ENCODE measurements at regions not wholly inside any gene's neighbourhood (a gene's known extent, or its start where the extent isn't known, plus 50 kb on each side); places are given as distances from the start of the nearest gene placed in this dataset.

GRCh38 chr5:3000631-3001030 is 249.2 kb upstream of the IRX2 start:
- TF ChIP-seq, protein P1, sequence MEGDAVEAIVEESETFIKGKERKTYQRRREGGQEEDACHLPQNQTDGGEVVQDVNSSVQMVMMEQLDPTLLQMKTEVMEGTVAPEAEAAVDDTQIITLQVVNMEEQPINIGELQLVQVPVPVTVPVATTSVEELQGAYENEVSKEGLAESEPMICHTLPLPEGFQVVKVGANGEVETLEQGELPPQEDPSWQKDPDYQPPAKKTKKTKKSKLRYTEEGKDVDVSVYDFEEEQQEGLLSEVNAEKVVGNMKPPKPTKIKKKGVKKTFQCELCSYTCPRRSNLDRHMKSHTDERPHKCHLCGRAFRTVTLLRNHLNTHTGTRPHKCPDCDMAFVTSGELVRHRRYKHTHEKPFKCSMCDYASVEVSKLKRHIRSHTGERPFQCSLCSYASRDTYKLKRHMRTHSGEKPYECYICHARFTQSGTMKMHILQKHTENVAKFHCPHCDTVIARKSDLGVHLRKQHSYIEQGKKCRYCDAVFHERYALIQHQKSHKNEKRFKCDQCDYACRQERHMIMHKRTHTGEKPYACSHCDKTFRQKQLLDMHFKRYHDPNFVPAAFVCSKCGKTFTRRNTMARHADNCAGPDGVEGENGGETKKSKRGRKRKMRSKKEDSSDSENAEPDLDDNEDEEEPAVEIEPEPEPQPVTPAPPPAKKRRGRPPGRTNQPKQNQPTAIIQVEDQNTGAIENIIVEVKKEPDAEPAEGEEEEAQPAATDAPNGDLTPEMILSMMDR (IDR thresholded peaks at IDR 0.05; ENCODE audit: insufficient read depth, low read length, missing control alignments): no peak
- H3K4me3 ChIP-seq (ENCODE audit: low read depth, low read length): no peak overlapping the region
- DNase-seq (ENCODE audit: low read depth, low spot score): no peak
- ChIA-PET CTCF (no interaction called here), POLR2A (no interaction called here)

GRCh38 chr5:2999926-3000325 is 248.4 kb upstream of the IRX2 start:
- DNase-seq (ENCODE audit: low read depth, low spot score): no peak
- POLR2A ChIA-PET: no interaction called here
- TF ChIP-seq, protein P1 (IDR thresholded peaks at IDR 0.05; ENCODE audit: insufficient read depth, low read length, missing control alignments): no peak
- CTCF ChIA-PET: no interaction called here
- no peak overlapping the region for H3K4me3 ChIP-seq (ENCODE audit: low read depth, low read length)

DNA sequence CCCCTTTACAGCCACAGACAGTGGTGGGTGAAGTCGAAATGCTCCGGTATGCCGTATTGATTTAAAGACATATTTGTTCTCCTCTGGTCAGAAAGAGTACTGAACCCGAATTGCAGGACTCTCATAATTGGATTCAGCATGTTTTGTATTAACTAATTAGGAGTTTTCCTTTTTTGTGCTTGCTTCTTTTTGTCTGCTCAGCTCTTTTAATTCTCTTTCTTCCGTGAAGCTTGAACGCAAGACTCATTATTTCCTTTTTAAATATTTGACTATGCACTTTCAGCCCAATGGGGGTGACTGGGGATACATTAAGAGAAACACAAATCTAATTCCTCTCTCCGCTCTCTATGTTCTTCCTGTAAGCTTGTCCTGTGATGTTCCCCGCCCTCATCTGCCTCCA is 246.6 kb upstream of the IRX2 start:
- DNase-seq (ENCODE audit: low read depth, low spot score): no peak
- ChIA-PET POLR2A (no interaction called here), CTCF (no interaction called here)
- TF ChIP-seq, protein P1 (IDR thresholded peaks at IDR 0.05; ENCODE audit: insufficient read depth, low read length, missing control alignments): no peak
- H3K4me3 ChIP-seq (ENCODE audit: low read depth, low read length): no peak overlapping the region

DNA sequence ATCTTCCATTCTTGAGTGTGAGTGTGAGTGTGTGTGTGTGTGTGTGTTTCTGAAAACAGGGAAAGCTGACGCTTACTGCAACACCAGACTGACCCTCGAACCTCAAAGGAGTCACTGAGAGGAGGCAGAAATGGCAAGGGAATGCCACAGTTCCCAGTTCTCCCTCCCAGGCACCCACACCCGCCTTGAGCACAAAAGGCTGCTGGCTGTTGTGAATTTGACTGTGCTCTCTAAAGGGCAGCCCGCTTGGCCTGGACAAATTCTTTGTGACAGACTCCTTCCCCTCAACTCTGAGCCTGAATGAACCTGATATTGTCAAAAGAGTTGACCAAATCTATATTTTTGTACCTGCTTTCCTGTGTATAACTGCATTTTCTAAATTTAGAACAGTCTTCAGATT is 245.7 kb upstream of the IRX2 start:
- TF ChIP-seq, protein P1 (IDR thresholded peaks at IDR 0.05; ENCODE audit: insufficient read depth, low read length, missing control alignments): no peak
- POLR2A ChIA-PET: no interaction called here
- no peak for DNase-seq (ENCODE audit: low read depth, low spot score)
- CTCF ChIA-PET: no interaction called here
- H3K4me3 ChIP-seq (ENCODE audit: low read depth, low read length): no peak overlapping the region

GRCh38 chr5:2996687-2997086 is 245.2 kb upstream of the IRX2 start:
- POLR2A ChIA-PET: no interaction called here
- no peak for DNase-seq (ENCODE audit: low read depth, low spot score)
- TF ChIP-seq, protein P1 (IDR thresholded peaks at IDR 0.05; ENCODE audit: insufficient read depth, low read length, missing control alignments): no peak
- CTCF ChIA-PET: no interaction called here
- H3K4me3 ChIP-seq (ENCODE audit: low read depth, low read length): no peak overlapping the region

- ChIA-PET CTCF (no interaction called here), POLR2A (no interaction called here)
- H3K4me3 ChIP-seq (ENCODE audit: low read depth, low read length): no peak overlapping the region
- DNase-seq (ENCODE audit: low read depth, low spot score): no peak
- TF ChIP-seq, protein P1 (IDR thresholded peaks at IDR 0.05; ENCODE audit: insufficient read depth, low read length, missing control alignments): no peak
Observed at GRCh38 chr5:2996248-2996647, 244.8 kb upstream of the IRX2 start.
